ENCODE measurements at regions not wholly inside any gene's neighbourhood (a gene's known extent, or its start where the extent isn't known, plus 50 kb on each side); places are given as distances from the start of the nearest gene placed in this dataset.

GRCh38 chr9:118829334-118829733, 539.9 kb downstream of the BRINP1 start:
- CTCF ChIA-PET = no interaction called here

GRCh38 chr9:118832371-118832770, 536.9 kb downstream of the BRINP1 start:
- no peak for TF ChIP-seq CTCF (IDR thresholded peaks at IDR 0.05; ENCODE audit: low read depth, low read length)
- Histone ChIP-seq H3K27ac (ENCODE audit: low read depth, low read length) (no peak overlapping the region), H3K9me3 (ENCODE audit: control insufficient read depth, insufficient read depth, low read length) (no peaks in the 10 kb centered on the region), H3K4me3 (ENCODE audit: low read depth, low read length) (no peak overlapping the region), H3K27me3 (ENCODE audit: control insufficient read depth, insufficient read depth, low read length) (no peaks in the 10 kb centered on the region)
- ChIA-PET CTCF (no interaction called here), POLR2A (no interaction called here)
- no peak for DNase-seq (ENCODE audit: low read depth, low spot score)

More at GRCh38 chr9:118829334-118829733, 539.9 kb downstream of the BRINP1 start:
- POLR2A ChIA-PET = no interaction called here
- no peaks in the 10 kb centered on the region for H3K27me3 ChIP-seq (ENCODE audit: control insufficient read depth, insufficient read depth, low read length)
- H3K27ac ChIP-seq (ENCODE audit: low read depth, low read length) = no peak overlapping the region
- no peaks in the 10 kb centered on the region for H3K9me3 ChIP-seq (ENCODE audit: control insufficient read depth, insufficient read depth, low read length)
- no peak for DNase-seq (ENCODE audit: low read depth, low spot score)
- TF ChIP-seq CTCF (IDR thresholded peaks at IDR 0.05; ENCODE audit: low read depth, low read length) = no peak
- no peak overlapping the region for H3K4me3 ChIP-seq (ENCODE audit: low read depth, low read length)

- CTCF ChIA-PET = no interaction called here
- Histone ChIP-seq H3K27me3 (ENCODE audit: control insufficient read depth, insufficient read depth, low read length) (no peaks in the 10 kb centered on the region), H3K27ac (ENCODE audit: low read depth, low read length) (no peak overlapping the region), H3K9me3 (ENCODE audit: control insufficient read depth, insufficient read depth, low read length) (no peaks in the 10 kb centered on the region), H3K4me3 (ENCODE audit: low read depth, low read length) (no peak overlapping the region)
- POLR2A ChIA-PET = no interaction called here
- TF ChIP-seq CTCF (IDR thresholded peaks at IDR 0.05; ENCODE audit: low read depth, low read length) = no peak
- DNase-seq (ENCODE audit: low read depth, low spot score) = no peak
Observed at GRCh38 chr9:118836891-118837290, 532.3 kb downstream of the BRINP1 start.

GRCh38 chr9:118871531-118871930, 497.7 kb downstream of the BRINP1 start:
- CTCF ChIA-PET = no interaction called here
- no peak for TF ChIP-seq CTCF (IDR thresholded peaks at IDR 0.05; ENCODE audit: low read depth, low read length)
- no peak for DNase-seq (ENCODE audit: low read depth, low spot score)
- Histone ChIP-seq H3K27ac (ENCODE audit: low read depth, low read length) (no peak overlapping the region), H3K4me3 (ENCODE audit: low read depth, low read length) (no peak overlapping the region), H3K9me3 (ENCODE audit: control insufficient read depth, insufficient read depth, low read length) (peaks cover 6% of the 10 kb centered on the region; the same call in 1 of the 2 replicates), H3K27me3 (ENCODE audit: control insufficient read depth, insufficient read depth, low read length) (no peaks in the 10 kb centered on the region)
- POLR2A ChIA-PET = no interaction called here

- Histone ChIP-seq H3K27me3 (ENCODE audit: control insufficient read depth, insufficient read depth, low read length) (no peaks in the 10 kb centered on the region), H3K4me3 (ENCODE audit: low read depth, low read length) (no peak overlapping the region), H3K9me3 (ENCODE audit: control insufficient read depth, insufficient read depth, low read length) (no peaks in the 10 kb centered on the region; the same call in none of the 2 replicates), H3K27ac (ENCODE audit: low read depth, low read length) (no peak overlapping the region)
- TF ChIP-seq CTCF (IDR thresholded peaks at IDR 0.05; ENCODE audit: low read depth, low read length) = no peak
- no peak for DNase-seq (ENCODE audit: low read depth, low spot score)
- ChIA-PET CTCF (no interaction called here), POLR2A (no interaction called here)
Observed at GRCh38 chr9:118882684-118883083, 486.6 kb downstream of the BRINP1 start.
